ENCODE measurements at regions not wholly inside any gene's neighbourhood (a gene's known extent, or its start where the extent isn't known, plus 50 kb on each side); places are given as distances from the start of the nearest gene placed in this dataset.
A peak's percentile ranks its signal among the peaks of the same experiment; 100 is the strongest.

- Histone ChIP-seq H3K27ac (ENCODE audit: low read length) (no peak overlapping the region), H3K4me3 (ENCODE audit: low read length) (no peak overlapping the region), H3K9me3 (ENCODE audit: control insufficient read depth, low read depth, low read length) (no peaks in the 10 kb centered on the region), H3K27me3 (ENCODE audit: control insufficient read depth, insufficient read depth, low read length) (no peaks in the 10 kb centered on the region), H3K36me3 (ENCODE audit: control insufficient read depth, insufficient read depth, low read length) (no peaks in the 10 kb centered on the region), H3K4me1 (ENCODE audit: control insufficient read depth, insufficient read depth, low read length) (peaks cover 15% of the 10 kb centered on the region)
- no peak for DNase-seq
- no CpG with 5 or more reads among the region's 6 CpGs for WGBS (ENCODE audit: insufficient coverage, low lambda C conversion rate)
Measured at GRCh38 chr5:67610186-67610912, 413.8 kb upstream of the CD180 start.

GRCh38 chr5:67607958-67608357 lies 411.4 kb upstream of the CD180 start:
- WGBS (ENCODE audit: insufficient coverage, low lambda C conversion rate): 100% methylated on average over 1 of the region's 5 CpGs
- Histone ChIP-seq H3K27ac (ENCODE audit: low read length) (no peak overlapping the region), H3K4me3 (ENCODE audit: low read length) (no peak overlapping the region), H3K9me3 (ENCODE audit: control insufficient read depth, low read depth, low read length) (no peaks in the 10 kb centered on the region), H3K27me3 (ENCODE audit: control insufficient read depth, insufficient read depth, low read length) (no peaks in the 10 kb centered on the region), H3K4me1 (ENCODE audit: control insufficient read depth, insufficient read depth, low read length) (peaks cover 23% of the 10 kb centered on the region), H3K36me3 (ENCODE audit: control insufficient read depth, insufficient read depth, low read length) (no peaks in the 10 kb centered on the region)
- no peak for DNase-seq

GRCh38 chr5:67606586-67606947 lies 410.0 kb upstream of the CD180 start:
- H3K9me3 ChIP-seq (ENCODE audit: control insufficient read depth, low read depth, low read length): no peaks in the 10 kb centered on the region
- H3K36me3 ChIP-seq (ENCODE audit: control insufficient read depth, insufficient read depth, low read length): no peaks in the 10 kb centered on the region
- no peak for DNase-seq
- peaks cover 23% of the 10 kb centered on the region for H3K4me1 ChIP-seq (ENCODE audit: control insufficient read depth, insufficient read depth, low read length)
- H3K27ac ChIP-seq (ENCODE audit: low read length): no peak overlapping the region
- no CpG with 5 or more reads among the region's 2 CpGs for WGBS (ENCODE audit: insufficient coverage, low lambda C conversion rate)
- no peaks in the 10 kb centered on the region for H3K27me3 ChIP-seq (ENCODE audit: control insufficient read depth, insufficient read depth, low read length)
- no peak overlapping the region for H3K4me3 ChIP-seq (ENCODE audit: low read length)

- WGBS (ENCODE audit: insufficient coverage, low lambda C conversion rate): 50% methylated on average over 1 of the region's 9 CpGs
- H3K4me1 ChIP-seq (ENCODE audit: control insufficient read depth, insufficient read depth, low read length): peaks cover 23% of the 10 kb centered on the region
- H3K4me3 ChIP-seq (ENCODE audit: low read length): no peak overlapping the region
- DNase-seq: peak in 1 of 2 donors; percentile 70
- peak overlapping the region; percentile 26 for H3K27ac ChIP-seq (ENCODE audit: low read length)
- H3K36me3 ChIP-seq (ENCODE audit: control insufficient read depth, insufficient read depth, low read length): no peaks in the 10 kb centered on the region
- no peaks in the 10 kb centered on the region for H3K27me3 ChIP-seq (ENCODE audit: control insufficient read depth, insufficient read depth, low read length)
- no peaks in the 10 kb centered on the region for H3K9me3 ChIP-seq (ENCODE audit: control insufficient read depth, low read depth, low read length)
Measured at GRCh38 chr5:67605730-67606585, 409.4 kb upstream of the CD180 start.

- DNase-seq: no peak
- Histone ChIP-seq H3K9me3 (ENCODE audit: control insufficient read depth, low read depth, low read length) (no peaks in the 10 kb centered on the region), H3K4me1 (ENCODE audit: control insufficient read depth, insufficient read depth, low read length) (no peaks in the 10 kb centered on the region), H3K4me3 (ENCODE audit: low read length) (no peak overlapping the region), H3K27ac (ENCODE audit: low read length) (no peak overlapping the region), H3K27me3 (ENCODE audit: control insufficient read depth, insufficient read depth, low read length) (no peaks in the 10 kb centered on the region), H3K36me3 (ENCODE audit: control insufficient read depth, insufficient read depth, low read length) (no peaks in the 10 kb centered on the region)
- no CpG with 5 or more reads among the region's 3 CpGs for WGBS (ENCODE audit: insufficient coverage, low lambda C conversion rate)
Measured at GRCh38 chr5:67591491-67591890, 394.9 kb upstream of the CD180 start.

GRCh38 chr5:67588389-67588788 lies 391.8 kb upstream of the CD180 start:
- Histone ChIP-seq H3K36me3 (ENCODE audit: control insufficient read depth, insufficient read depth, low read length) (no peaks in the 10 kb centered on the region), H3K27ac (ENCODE audit: low read length) (no peak overlapping the region), H3K9me3 (ENCODE audit: control insufficient read depth, low read depth, low read length) (no peaks in the 10 kb centered on the region), H3K27me3 (ENCODE audit: control insufficient read depth, insufficient read depth, low read length) (no peaks in the 10 kb centered on the region), H3K4me1 (ENCODE audit: control insufficient read depth, insufficient read depth, low read length) (no peaks in the 10 kb centered on the region), H3K4me3 (ENCODE audit: low read length) (no peak overlapping the region)
- DNase-seq: no peak
- no CpG with 5 or more reads among the region's 2 CpGs for WGBS (ENCODE audit: insufficient coverage, low lambda C conversion rate)

GRCh38 chr5:67581203-67581602 lies 384.6 kb upstream of the CD180 start:
- DNase-seq: peak in 1 of 2 donors; percentile 16
- Histone ChIP-seq H3K27me3 (ENCODE audit: control insufficient read depth, insufficient read depth, low read length) (no peaks in the 10 kb centered on the region), H3K4me1 (ENCODE audit: control insufficient read depth, insufficient read depth, low read length) (no peaks in the 10 kb centered on the region), H3K36me3 (ENCODE audit: control insufficient read depth, insufficient read depth, low read length) (no peaks in the 10 kb centered on the region), H3K4me3 (ENCODE audit: low read length) (no peak overlapping the region), H3K9me3 (ENCODE audit: control insufficient read depth, low read depth, low read length) (no peaks in the 10 kb centered on the region), H3K27ac (ENCODE audit: low read length) (no peak overlapping the region)

GRCh38 chr5:67578011-67578410 lies 381.4 kb upstream of the CD180 start:
- 100% methylated on average over 1 of the region's 4 CpGs for WGBS (ENCODE audit: insufficient coverage, low lambda C conversion rate)
- H3K36me3 ChIP-seq (ENCODE audit: control insufficient read depth, insufficient read depth, low read length): no peaks in the 10 kb centered on the region
- H3K4me1 ChIP-seq (ENCODE audit: control insufficient read depth, insufficient read depth, low read length): no peaks in the 10 kb centered on the region
- peak in 1 of 2 donors; percentile 0 for DNase-seq
- no peak overlapping the region for H3K27ac ChIP-seq (ENCODE audit: low read length)
- no peaks in the 10 kb centered on the region for H3K27me3 ChIP-seq (ENCODE audit: control insufficient read depth, insufficient read depth, low read length)
- H3K9me3 ChIP-seq (ENCODE audit: control insufficient read depth, low read depth, low read length): no peaks in the 10 kb centered on the region
- H3K4me3 ChIP-seq (ENCODE audit: low read length): no peak overlapping the region

- H3K27me3 ChIP-seq (ENCODE audit: control insufficient read depth, insufficient read depth, low read length): no peaks in the 10 kb centered on the region
- H3K36me3 ChIP-seq (ENCODE audit: control insufficient read depth, insufficient read depth, low read length): no peaks in the 10 kb centered on the region
- no peak for DNase-seq
- no peaks in the 10 kb centered on the region for H3K4me1 ChIP-seq (ENCODE audit: control insufficient read depth, insufficient read depth, low read length)
- H3K27ac ChIP-seq (ENCODE audit: low read length): no peak overlapping the region
- H3K9me3 ChIP-seq (ENCODE audit: control insufficient read depth, low read depth, low read length): peaks cover under 1% of the 10 kb centered on the region
- H3K4me3 ChIP-seq (ENCODE audit: low read length): no peak overlapping the region
Measured at GRCh38 chr5:67577424-67577823, 380.8 kb upstream of the CD180 start.

GRCh38 chr5:67576112-67576511 lies 379.5 kb upstream of the CD180 start:
- Histone ChIP-seq H3K36me3 (ENCODE audit: control insufficient read depth, insufficient read depth, low read length) (no peaks in the 10 kb centered on the region), H3K27ac (ENCODE audit: low read length) (no peak overlapping the region), H3K4me3 (ENCODE audit: low read length) (no peak overlapping the region), H3K9me3 (ENCODE audit: control insufficient read depth, low read depth, low read length) (peaks cover 3% of the 10 kb centered on the region), H3K4me1 (ENCODE audit: control insufficient read depth, insufficient read depth, low read length) (no peaks in the 10 kb centered on the region), H3K27me3 (ENCODE audit: control insufficient read depth, insufficient read depth, low read length) (no peaks in the 10 kb centered on the region)
- no CpG with 5 or more reads among the region's 2 CpGs for WGBS (ENCODE audit: insufficient coverage, low lambda C conversion rate)
- DNase-seq: no peak

GRCh38 chr5:67575087-67575486 lies 378.5 kb upstream of the CD180 start:
- no peaks in the 10 kb centered on the region for H3K4me1 ChIP-seq (ENCODE audit: control insufficient read depth, insufficient read depth, low read length)
- DNase-seq: no peak
- H3K36me3 ChIP-seq (ENCODE audit: control insufficient read depth, insufficient read depth, low read length): no peaks in the 10 kb centered on the region
- H3K27me3 ChIP-seq (ENCODE audit: control insufficient read depth, insufficient read depth, low read length): no peaks in the 10 kb centered on the region
- H3K9me3 ChIP-seq (ENCODE audit: control insufficient read depth, low read depth, low read length): peaks cover 3% of the 10 kb centered on the region
- H3K27ac ChIP-seq (ENCODE audit: low read length): no peak overlapping the region
- 100% methylated on average over 1 of the region's 1 CpG for WGBS (ENCODE audit: insufficient coverage, low lambda C conversion rate)
- H3K4me3 ChIP-seq (ENCODE audit: low read length): no peak overlapping the region

Measured in large intestine (tissue), 3 donors.